Osteoblast (primary cell): ENCODE measurements at regions not wholly inside any gene's neighbourhood (a gene's known extent, or its start where the extent isn't known, plus 50 kb on each side); places are given as distances from the start of the nearest gene placed in this dataset.

Experiments
- DNase-seq: peaks from one replicate; pipeline ENCODE4 v3.0.0; 2011; ENCODE audit warnings: low spot score, mixed read lengths; ENCODE audit not compliant: insufficient read length; ENCODE audit errors: missing footprints
- H2AFZ ChIP-seq: 2 replicates; pipeline ENCODE4 v1.6.0; 2011; ENCODE audit warnings: mild to moderate bottlenecking, low read length
- H3K27ac ChIP-seq: 2 replicates; pipeline ENCODE4 v1.5.1; 2011; ENCODE audit warnings: mild to moderate bottlenecking, low read depth, low read length, moderate library complexity
- H3K27me3 ChIP-seq: 2 replicates; pipeline ENCODE4 v1.6.0; 2012; ENCODE audit warnings: mild to moderate bottlenecking, control low read depth, inconsistent platforms, low read length, moderate library complexity; ENCODE audit not compliant: insufficient read depth
- H3K36me3 ChIP-seq: 2 replicates; pipeline ENCODE4 v1.5.1; 2011; ENCODE audit warnings: mild to moderate bottlenecking, low read length, control low read depth, moderate library complexity; ENCODE audit not compliant: insufficient read depth
- H3K4me1 ChIP-seq: 2 replicates; pipeline ENCODE4 v1.5.1; 2011; ENCODE audit warnings: mild to moderate bottlenecking, low read length, control low read depth, moderate library complexity; ENCODE audit not compliant: insufficient read depth
- H3K4me2 ChIP-seq: 2 replicates; pipeline ENCODE4 v1.6.0; 2011; ENCODE audit warnings: mild to moderate bottlenecking, low read length; ENCODE audit not compliant: insufficient read depth
- H3K4me3 ChIP-seq: fragments of 200-600 bp; sonication (generic); 3 replicates; pipeline ENCODE4 v1.5.1; 2012; ENCODE audit warnings: mild to moderate bottlenecking, low read length, inconsistent platforms; ENCODE audit not compliant: insufficient read depth
- H3K79me2 ChIP-seq: 2 replicates; pipeline ENCODE4 v1.6.0; 2012; ENCODE audit warnings: mild to moderate bottlenecking, low read length, control low read depth, inconsistent platforms; ENCODE audit not compliant: insufficient read depth
- H3K9me3 ChIP-seq: 2 replicates; pipeline ENCODE4 v1.5.1; 2011; ENCODE audit warnings: low read depth, low read length, control low read depth
- H4K20me1 ChIP-seq: 2 replicates; pipeline ENCODE4 v1.6.0; 2012; ENCODE audit warnings: mild to moderate bottlenecking, low read length, control low read depth; ENCODE audit not compliant: insufficient read depth
- TF ChIP-seq, protein P1 (sequence below): IDR thresholded peaks from 2 replicates; pipeline ENCODE4 v1.5.1; 2011; ENCODE audit warnings: mild to moderate bottlenecking, low read depth, low read length, moderate library complexity; ENCODE audit errors: extremely low read depth

DNA sequence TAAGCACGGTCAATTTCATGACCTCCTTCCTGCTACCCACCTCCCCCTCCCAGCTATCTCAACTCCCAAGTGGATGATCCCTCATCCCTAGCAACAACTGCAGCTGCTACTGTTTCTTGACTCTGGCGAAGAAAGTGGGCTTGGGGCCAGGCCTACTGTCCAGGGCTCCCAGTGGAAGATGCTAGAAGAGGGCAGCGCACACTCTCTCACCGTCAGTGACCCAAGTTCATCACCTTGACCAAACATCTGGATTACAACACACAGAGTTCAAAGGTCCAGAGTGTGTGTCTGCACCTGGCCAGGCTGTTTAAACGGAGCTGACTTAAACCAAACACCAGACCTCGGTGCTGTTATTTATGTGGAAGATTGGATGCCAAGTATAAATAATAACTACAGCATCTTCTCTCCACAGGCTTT, 385.6 kb downstream of the SHQ1 start:
- Histone ChIP-seq H3K27me3 (peaks cover 66% of the 10 kb centered on the region), H3K36me3 (no peaks in the 10 kb centered on the region), H2AFZ (no peak overlapping the region), H3K27ac (no peak overlapping the region), H3K4me1 (no peaks in the 10 kb centered on the region), H4K20me1 (no peaks in the 10 kb centered on the region), H3K4me2 (no peak overlapping the region), H3K79me2 (no peaks in the 10 kb centered on the region), H3K4me3 (no peak overlapping the region), H3K9me3 (no peaks in the 10 kb centered on the region)
- TF ChIP-seq, protein P1, sequence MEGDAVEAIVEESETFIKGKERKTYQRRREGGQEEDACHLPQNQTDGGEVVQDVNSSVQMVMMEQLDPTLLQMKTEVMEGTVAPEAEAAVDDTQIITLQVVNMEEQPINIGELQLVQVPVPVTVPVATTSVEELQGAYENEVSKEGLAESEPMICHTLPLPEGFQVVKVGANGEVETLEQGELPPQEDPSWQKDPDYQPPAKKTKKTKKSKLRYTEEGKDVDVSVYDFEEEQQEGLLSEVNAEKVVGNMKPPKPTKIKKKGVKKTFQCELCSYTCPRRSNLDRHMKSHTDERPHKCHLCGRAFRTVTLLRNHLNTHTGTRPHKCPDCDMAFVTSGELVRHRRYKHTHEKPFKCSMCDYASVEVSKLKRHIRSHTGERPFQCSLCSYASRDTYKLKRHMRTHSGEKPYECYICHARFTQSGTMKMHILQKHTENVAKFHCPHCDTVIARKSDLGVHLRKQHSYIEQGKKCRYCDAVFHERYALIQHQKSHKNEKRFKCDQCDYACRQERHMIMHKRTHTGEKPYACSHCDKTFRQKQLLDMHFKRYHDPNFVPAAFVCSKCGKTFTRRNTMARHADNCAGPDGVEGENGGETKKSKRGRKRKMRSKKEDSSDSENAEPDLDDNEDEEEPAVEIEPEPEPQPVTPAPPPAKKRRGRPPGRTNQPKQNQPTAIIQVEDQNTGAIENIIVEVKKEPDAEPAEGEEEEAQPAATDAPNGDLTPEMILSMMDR, result no peak
- no peak for DNase-seq

- H3K79me2 ChIP-seq, result no peaks in the 10 kb centered on the region
- peaks cover 58% of the 10 kb centered on the region for H3K27me3 ChIP-seq
- no peaks in the 10 kb centered on the region for H3K9me3 ChIP-seq
- H3K4me1 ChIP-seq, result no peaks in the 10 kb centered on the region
- no peak overlapping the region for H3K4me2 ChIP-seq
- no peak overlapping the region for H3K4me3 ChIP-seq
- no peak for DNase-seq
- H4K20me1 ChIP-seq, result no peaks in the 10 kb centered on the region
- H3K36me3 ChIP-seq, result no peaks in the 10 kb centered on the region
- TF ChIP-seq, protein P1, result no peak
- H3K27ac ChIP-seq, result no peak overlapping the region
- no peak overlapping the region for H2AFZ ChIP-seq
These were observed 386.5 kb downstream of the SHQ1 start for GRCh38 chr3:72461787-72462186.

GRCh38 chr3:72460205-72461174, 387.8 kb downstream of the SHQ1 start:
- H3K4me1 ChIP-seq, result no peaks in the 10 kb centered on the region
- TF ChIP-seq, protein P1, result no peak
- peaks cover 45% of the 10 kb centered on the region for H3K27me3 ChIP-seq
- H3K79me2 ChIP-seq, result no peaks in the 10 kb centered on the region
- no peaks in the 10 kb centered on the region for H3K9me3 ChIP-seq
- DNase-seq, result no peak
- no peak overlapping the region for H3K4me3 ChIP-seq
- no peak overlapping the region for H2AFZ ChIP-seq
- H3K36me3 ChIP-seq, result no peaks in the 10 kb centered on the region
- no peak overlapping the region for H3K4me2 ChIP-seq
- H4K20me1 ChIP-seq, result no peaks in the 10 kb centered on the region
- no peak overlapping the region for H3K27ac ChIP-seq

- H3K27ac ChIP-seq, result no peak overlapping the region
- no peaks in the 10 kb centered on the region for H3K4me1 ChIP-seq
- no peaks in the 10 kb centered on the region for H3K36me3 ChIP-seq
- H3K4me3 ChIP-seq, result no peak overlapping the region
- DNase-seq, result no peak
- TF ChIP-seq, protein P1, result no peak
- no peaks in the 10 kb centered on the region for H3K79me2 ChIP-seq
- no peak overlapping the region for H3K4me2 ChIP-seq
- H3K9me3 ChIP-seq, result no peaks in the 10 kb centered on the region
- H3K27me3 ChIP-seq, result peaks cover 43% of the 10 kb centered on the region
- no peak overlapping the region for H2AFZ ChIP-seq
- H4K20me1 ChIP-seq, result no peaks in the 10 kb centered on the region
These were observed 388.7 kb downstream of the SHQ1 start for GRCh38 chr3:72459588-72459987.
